GM12878 (cell line): ENCODE measurements at regions not wholly inside any gene's neighbourhood (a gene's known extent, or its start where the extent isn't known, plus 50 kb on each side); places are given as distances from the start of the nearest gene placed in this dataset.

Experiments used
- ATAC-seq: fragments of 200-7000 bp; cut with Tn5 transposase; 3 replicates; pipeline ENCODE4 v1.9.1; 2020; ENCODE audit warnings: mild to moderate bottlenecking, moderate library complexity
- BruUV-seq: library from RNA; stranded (reverse); fragments of 400-500 nt; replicated peaks from 2 replicates; lab custom pipeline; 2021; lab: Mats Ljungman, UMichigan
- CTCF ChIA-PET: fragments of 300-600 bp; sonication (Branson Sonifier 250); formaldehyde crosslinking; extraction: SDS; loops from one replicate; lab custom pipeline; 2021; ENCODE audit warnings: inconsistent platforms; lab: Yijun Ruan, JAX
- POLR2A ChIA-PET: fragments of 350-600 bp; formaldehyde crosslinking; extraction: SDS; loops from one replicate; lab custom pipeline; 2021; ENCODE audit warnings: inconsistent platforms; lab: Charles Lee
- RAD21 ChIA-PET: fragments of 300-600 bp; sonication (Branson Sonifier 250); formaldehyde crosslinking; loops from one replicate; lab custom pipeline; 2023; ENCODE audit warnings: antibody characterized with exemption; ENCODE audit not compliant: unreplicated experiment; lab: Charles Lee
- SMC1A ChIA-PET: fragments of 300-600 bp; sonication (Branson Sonifier 250); formaldehyde crosslinking; loops from one replicate; lab custom pipeline; 2023; ENCODE audit not compliant: unreplicated experiment, uncharacterized antibody; lab: Charles Lee
- DNase-seq: peaks from one replicate; pipeline ENCODE4 v3.0.0-alpha.2; 2011; ENCODE audit warnings: low read depth, low spot score
- FAIRE-seq: peaks from 3 replicates; lab custom pipeline; 2011; peaks lifted over from hg19 to GRCh38; lab: Jason Lieb, UNC
- H2AFZ ChIP-seq: 2 replicates; pipeline ENCODE4 v1.6.0; 2011; ENCODE audit warnings: low read depth, low read length, control low read depth; ENCODE audit not compliant: control insufficient read depth
- H3K27ac ChIP-seq: 2 replicates; pipeline ENCODE4 v1.5.1; 2011; ENCODE audit warnings: control low read depth; ENCODE audit not compliant: control insufficient read depth, insufficient read depth
- H3K27me3 ChIP-seq, 2 experiments: replicated peaks in 1 of 2; 2 replicates each; pipeline versions ENCODE4 v1.6.0 to v1.6.1; 2011; ENCODE audit warnings: low read length in 1 of 2; ENCODE audit not compliant: control insufficient read depth in 2 of 2, insufficient read depth in 2 of 2
- H3K36me3 ChIP-seq, 2 experiments: 2 replicates each; pipeline ENCODE4 v1.5.1; 2011; ENCODE audit warnings: low read length in 1 of 2; ENCODE audit not compliant: control insufficient read depth in 2 of 2, insufficient read depth in 2 of 2
- H3K4me1 ChIP-seq: 2 replicates; pipeline ENCODE4 v1.6.1; 2011; ENCODE audit warnings: mild to moderate bottlenecking, low read length, moderate library complexity, mixed read lengths; ENCODE audit not compliant: control insufficient read depth, insufficient read depth
- H3K4me2 ChIP-seq: 2 replicates; pipeline ENCODE4 v1.6.0; 2011; ENCODE audit warnings: control low read depth; ENCODE audit not compliant: control insufficient read depth, insufficient read depth
- H3K4me3 ChIP-seq: fragments of 200-600 bp; sonication (generic); 2 replicates; pipeline ENCODE4 v1.5.1; 2016
- H3K79me2 ChIP-seq: 2 replicates; pipeline ENCODE4 v1.6.0; 2011; ENCODE audit warnings: low read length; ENCODE audit not compliant: control insufficient read depth, insufficient read depth
- H3K9ac ChIP-seq: 2 replicates; pipeline ENCODE4 v1.8.0; 2011; ENCODE audit warnings: low read length, control low read depth, mixed read lengths; ENCODE audit not compliant: control insufficient read depth, insufficient read depth
- H3K9me3 ChIP-seq: replicated peaks from 3 replicates; pipeline ENCODE4 v1.5.1; 2011; ENCODE audit warnings: mild to moderate bottlenecking, low read length; ENCODE audit not compliant: control insufficient read depth, insufficient read depth
- H4K20me1 ChIP-seq: 2 replicates; pipeline ENCODE4 v1.6.0; 2011; ENCODE audit not compliant: control insufficient read depth, insufficient read depth
- IKZF1 ChIP-seq: fragments of 450-650 bp; conservative IDR thresholded peaks from 2 replicates; pipeline ENCODE4 v1.6.1; 2017; ENCODE audit warnings: antibody characterized with exemption, mild to moderate bottlenecking
- IKZF2 ChIP-seq, 2 experiments: fragments of 450-650 bp; IDR thresholded peaks; 2 replicates each; pipeline ENCODE4 v1.6.1; 2017; ENCODE audit warnings: mild to moderate bottlenecking in 2 of 2, moderate library complexity in 2 of 2
- LARP7 ChIP-seq: fragments of 450-650 bp; IDR thresholded peaks from 2 replicates; pipeline ENCODE4 v1.6.1; 2017; ENCODE audit warnings: mild to moderate bottlenecking
- NRF1 ChIP-seq: conservative IDR thresholded peaks from 2 replicates; pipeline ENCODE4 v1.6.1; 2011; ENCODE audit warnings: mild to moderate bottlenecking, low read depth, low read length, improper control_type of control experiment
- PAX8 ChIP-seq: fragments of 450-650 bp; IDR thresholded peaks from 2 replicates; pipeline ENCODE4 v1.6.1; 2017; ENCODE audit warnings: mild to moderate bottlenecking, moderate library complexity
- RAD21 ChIP-seq: IDR thresholded peaks from 2 replicates; pipeline ENCODE4 v1.6.1; 2011; ENCODE audit warnings: mild to moderate bottlenecking, low read depth, low read length, moderate library complexity; ENCODE audit not compliant: insufficient read depth
- RAD51 ChIP-seq: fragments of 450-650 bp; IDR thresholded peaks from 2 replicates; pipeline ENCODE4 v1.6.1; 2016; ENCODE audit warnings: moderate library complexity, mild to moderate bottlenecking, inconsistent platforms
- SMARCA5 ChIP-seq: fragments of 450-650 bp; IDR thresholded peaks from 2 replicates; pipeline ENCODE4 v1.6.1; 2017; ENCODE audit warnings: mild to moderate bottlenecking
- STAT3 ChIP-seq: IDR thresholded peaks from 2 replicates; pipeline ENCODE4 v1.6.1; 2011; ENCODE audit warnings: low read depth, low read length, improper control_type of control experiment
- TARDBP ChIP-seq: IDR thresholded peaks from 2 replicates; pipeline ENCODE4 v1.6.1; 2016; ENCODE audit warnings: borderline replicate concordance
- TBL1XR1 ChIP-seq: IDR thresholded peaks from 2 replicates; pipeline ENCODE4 v1.6.1; 2012; ENCODE audit warnings: low read depth, low read length, improper control_type of control experiment
- WGBS: methylation state at CpG from one replicate; pipeline ENCODE4 v1.1.6; 2016; ENCODE audit warnings: low lambda C conversion rate; ENCODE audit not compliant: insufficient replicate concordance, insufficient coverage; ENCODE audit errors: missing lambda C conversion rate; 5-methylcytosine and 5-hydroxymethylcytosine counted together
- in situ Hi-C: fragments of 300-500 bp; cut with MboI; formaldehyde crosslinking; loops from 9 replicates; pipeline ENCODE4 v1.14.3; 2018; ENCODE audit warnings: mixed read lengths
- intact Hi-C: fragments of 100-400 bp; cut with micrococcal nuclease; formaldehyde crosslinking; loops from one replicate; pipeline ENCODE4 v1.14.2; 2022; ENCODE audit not compliant: unreplicated experiment
- TF ChIP-seq, protein P1 (sequence below): fragments of 450-650 bp; IDR thresholded peaks from 2 replicates; pipeline ENCODE4 v1.6.1; 2014; ENCODE audit warnings: mild to moderate bottlenecking

DNA sequence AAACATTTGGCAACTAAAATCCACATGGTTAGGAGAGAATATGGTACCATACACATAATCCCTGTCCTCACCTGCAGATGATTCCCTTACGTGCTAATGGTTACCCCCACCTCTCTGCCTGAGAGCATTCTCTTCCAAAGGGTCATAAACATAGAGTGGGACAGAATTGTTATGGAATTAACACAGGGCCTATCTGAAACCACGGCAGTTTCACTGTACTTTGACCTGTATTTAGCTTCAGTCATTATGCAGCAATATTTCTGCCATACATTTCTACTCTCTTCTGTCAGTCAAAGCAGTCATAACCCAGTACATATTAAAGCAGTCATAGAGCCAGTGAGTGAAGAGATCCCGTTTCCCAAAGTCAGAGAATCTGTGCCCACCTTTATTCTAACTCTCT, 1128.9 kb upstream of the NXPH2 start:
- no peak for FAIRE-seq
- H3K9me3 ChIP-seq: no peaks in the 10 kb centered on the region
- H3K4me3 ChIP-seq: no peak overlapping the region
- CTCF ChIA-PET: no interaction called here
- H3K79me2 ChIP-seq: no peaks in the 10 kb centered on the region
- no peak for TF ChIP-seq IKZF2 (IDR thresholded peaks at IDR 0.05)
- TF ChIP-seq RAD51: no peak
- TF ChIP-seq IKZF1: no peak
- H3K4me1 ChIP-seq: no peaks in the 10 kb centered on the region
- SMC1A ChIA-PET: no interaction called here
- H3K27ac ChIP-seq: no peak overlapping the region
- RAD21 ChIA-PET: no interaction called here
- no peak overlapping the region for H2AFZ ChIP-seq
- no peak for ATAC-seq
- WGBS: 2% methylated on average over 3 of the region's 3 CpGs
- no peaks in the 10 kb centered on the region for H3K27me3 ChIP-seq
- no TSS peak for BruUV-seq
- no peak overlapping the region for H3K9ac ChIP-seq
- no peaks in the 10 kb centered on the region; a peak in 1 of 4 replicates for H3K36me3 ChIP-seq
- in situ Hi-C loops: no loop called here
- intact Hi-C loops: no loop called here
- H4K20me1 ChIP-seq: no peaks in the 10 kb centered on the region
- POLR2A ChIA-PET: no interaction called here
- no peak for DNase-seq
- H3K4me2 ChIP-seq: no peak overlapping the region

DNA sequence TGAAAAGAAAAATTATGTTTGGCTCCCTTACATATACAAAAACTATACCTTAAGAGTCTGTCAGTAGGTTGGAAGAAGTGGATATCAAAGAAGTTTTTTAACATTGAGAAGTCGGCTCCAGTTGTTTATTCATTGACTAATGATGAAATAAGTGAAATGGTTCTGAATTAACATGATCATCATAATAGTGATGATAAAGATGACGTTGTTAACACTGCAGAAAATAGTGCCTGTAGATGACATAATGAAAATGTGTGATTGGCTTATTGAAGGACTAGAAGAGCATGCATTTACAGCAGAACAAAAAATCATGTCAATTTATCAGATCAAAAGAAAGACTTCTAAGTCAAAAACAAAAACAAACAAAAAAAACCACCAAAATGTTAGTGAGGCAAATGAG, 1125.4 kb upstream of the NXPH2 start:
- no peaks in the 10 kb centered on the region for H3K36me3 ChIP-seq
- H3K79me2 ChIP-seq: no peaks in the 10 kb centered on the region
- H3K27ac ChIP-seq: no peak overlapping the region
- H3K9me3 ChIP-seq: no peaks in the 10 kb centered on the region
- ChIA-PET SMC1A (no interaction called here), POLR2A (no interaction called here), RAD21 (no interaction called here), CTCF (no interaction called here)
- no peak overlapping the region for H3K4me3 ChIP-seq
- intact Hi-C loops: no loop called here
- no peaks in the 10 kb centered on the region for H4K20me1 ChIP-seq
- no peak overlapping the region for H2AFZ ChIP-seq
- WGBS: 10% methylated on average over 2 of the region's 2 CpGs
- DNase-seq: no peak
- no peaks in the 10 kb centered on the region for H3K27me3 ChIP-seq
- in situ Hi-C loops: no loop called here
- H3K4me1 ChIP-seq: no peaks in the 10 kb centered on the region
- no TSS peak for BruUV-seq
- no peak overlapping the region for H3K9ac ChIP-seq
- ATAC-seq: no peak
- no peak for TF ChIP-seq TARDBP
- TF ChIP-seq NRF1: no peak
- no peak for TF ChIP-seq LARP7
- no peak for TF ChIP-seq STAT3
- TF ChIP-seq RAD51: no peak
- TF ChIP-seq RAD21: no peak
- TF ChIP-seq TBL1XR1: no peak
- TF ChIP-seq, protein P1, sequence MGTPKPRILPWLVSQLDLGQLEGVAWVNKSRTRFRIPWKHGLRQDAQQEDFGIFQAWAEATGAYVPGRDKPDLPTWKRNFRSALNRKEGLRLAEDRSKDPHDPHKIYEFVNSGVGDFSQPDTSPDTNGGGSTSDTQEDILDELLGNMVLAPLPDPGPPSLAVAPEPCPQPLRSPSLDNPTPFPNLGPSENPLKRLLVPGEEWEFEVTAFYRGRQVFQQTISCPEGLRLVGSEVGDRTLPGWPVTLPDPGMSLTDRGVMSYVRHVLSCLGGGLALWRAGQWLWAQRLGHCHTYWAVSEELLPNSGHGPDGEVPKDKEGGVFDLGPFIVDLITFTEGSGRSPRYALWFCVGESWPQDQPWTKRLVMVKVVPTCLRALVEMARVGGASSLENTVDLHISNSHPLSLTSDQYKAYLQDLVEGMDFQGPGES: no peak
- no peak for TF ChIP-seq SMARCA5
- TF ChIP-seq PAX8: no peak
- FAIRE-seq: no peak
- H3K4me2 ChIP-seq: no peak overlapping the region
